Stimulated activated memory B cell treated with anti-CD40 and anti-IgM and Interleukin-4, amounts not matched to agents 10 μg/mL and 1 μg/mL and 100 μg/mL, for 72 hours (primary cell): ENCODE measurements at regions not wholly inside any gene's neighbourhood (a gene's known extent, or its start where the extent isn't known, plus 50 kb on each side); places are given as distances from the start of the nearest gene placed in this dataset.
A peak's percentile ranks its signal among the peaks of the same experiment; 100 is the strongest.
"Not testable (repeated sequence)": the region's sequence is repeated elsewhere in the genome, so short reads cannot be mapped to it uniquely, and the experiment has no call there.

ENCODE experiments used
- ATAC-seq: fragments of 150-1000 bp; cut with Tn5 transposase; 2 replicates; pipeline ENCODE4 v1.10.0; 2021
- H3K27ac Mint-ChIP-seq: one replicate; pipeline ENCODE4 v1.8.0; 2022; ENCODE audit warnings: mild to moderate bottlenecking, mixed read lengths
- H3K27me3 Mint-ChIP-seq: one replicate; pipeline ENCODE4 v1.8.0; 2022; ENCODE audit warnings: mixed read lengths
- H3K36me3 Mint-ChIP-seq: one replicate; pipeline ENCODE4 v1.8.0; 2022; ENCODE audit warnings: mixed read lengths
- H3K4me1 Mint-ChIP-seq: one replicate; pipeline ENCODE4 v1.8.0; 2022; ENCODE audit warnings: mixed read lengths
- H3K4me3 Mint-ChIP-seq: one replicate; pipeline ENCODE4 v1.8.0; 2022; ENCODE audit warnings: mild to moderate bottlenecking, moderate library complexity, mixed read lengths
- H3K9me3 Mint-ChIP-seq: one replicate; pipeline ENCODE4 v1.8.0; 2022; ENCODE audit warnings: mixed read lengths

GRCh38 chr1:99407018-99407417 lies 142.7 kb downstream of the PLPPR4 start:
- H3K4me3 Mint-ChIP-seq = no peak overlapping the region
- ATAC-seq = no peak
- H3K9me3 Mint-ChIP-seq = no peaks in the 10 kb centered on the region
- no peak overlapping the region for H3K27ac Mint-ChIP-seq
- H3K36me3 Mint-ChIP-seq = no peaks in the 10 kb centered on the region
- no peaks in the 10 kb centered on the region for H3K4me1 Mint-ChIP-seq
- no peaks in the 10 kb centered on the region for H3K27me3 Mint-ChIP-seq

- H3K27ac Mint-ChIP-seq = no peak overlapping the region
- no peaks in the 10 kb centered on the region for H3K9me3 Mint-ChIP-seq
- no peak overlapping the region for H3K4me3 Mint-ChIP-seq
- ATAC-seq = no peak
- no peaks in the 10 kb centered on the region for H3K36me3 Mint-ChIP-seq
- H3K27me3 Mint-ChIP-seq = no peaks in the 10 kb centered on the region
- H3K4me1 Mint-ChIP-seq = no peaks in the 10 kb centered on the region
These were observed 159.8 kb downstream of the PLPPR4 start for GRCh38 chr1:99424087-99424486.

- ATAC-seq = no peak
- H3K9me3 Mint-ChIP-seq = no peaks in the 10 kb centered on the region
- H3K27ac Mint-ChIP-seq = no peak overlapping the region
- H3K4me3 Mint-ChIP-seq = no peak overlapping the region
- no peaks in the 10 kb centered on the region for H3K36me3 Mint-ChIP-seq
- H3K27me3 Mint-ChIP-seq = no peaks in the 10 kb centered on the region
- H3K4me1 Mint-ChIP-seq = no peaks in the 10 kb centered on the region
These were observed 165.5 kb downstream of the PLPPR4 start for GRCh38 chr1:99429754-99430153.

- H3K9me3 Mint-ChIP-seq = no peaks in the 10 kb centered on the region
- ATAC-seq = no peak
- H3K36me3 Mint-ChIP-seq = no peaks in the 10 kb centered on the region
- H3K27me3 Mint-ChIP-seq = no peaks in the 10 kb centered on the region
- H3K4me3 Mint-ChIP-seq = no peak overlapping the region
- no peaks in the 10 kb centered on the region for H3K4me1 Mint-ChIP-seq
- no peak overlapping the region for H3K27ac Mint-ChIP-seq
These were observed 174.5 kb downstream of the PLPPR4 start for GRCh38 chr1:99438656-99439230.

GRCh38 chr1:99439433-99440075 lies 175.3 kb downstream of the PLPPR4 start:
- no peak for ATAC-seq
- Mint-ChIP-seq H3K4me1 (no peaks in the 10 kb centered on the region), H3K27ac (no peak overlapping the region), H3K27me3 (no peaks in the 10 kb centered on the region), H3K9me3 (no peaks in the 10 kb centered on the region), H3K36me3 (no peaks in the 10 kb centered on the region), H3K4me3 (no peak overlapping the region)

- Mint-ChIP-seq H3K36me3 (no peaks in the 10 kb centered on the region), H3K27me3 (no peaks in the 10 kb centered on the region), H3K27ac (no peak overlapping the region), H3K4me1 (no peaks in the 10 kb centered on the region), H3K9me3 (no peaks in the 10 kb centered on the region), H3K4me3 (no peak overlapping the region)
- ATAC-seq = no peak
These were observed 177.2 kb downstream of the PLPPR4 start for GRCh38 chr1:99441299-99442095.

- H3K27ac Mint-ChIP-seq, H3K4me1 Mint-ChIP-seq, H3K27me3 Mint-ChIP-seq, ATAC-seq, H3K36me3 Mint-ChIP-seq, H3K4me3 Mint-ChIP-seq, H3K9me3 Mint-ChIP-seq: not testable (repeated sequence)
These were observed 180.1 kb downstream of the PLPPR4 start for GRCh38 chr1:99444211-99444927.

GRCh38 chr1:99445071-99445470 lies 180.8 kb downstream of the PLPPR4 start:
- H3K4me3 Mint-ChIP-seq = no peak overlapping the region
- H3K4me1 Mint-ChIP-seq = no peaks in the 10 kb centered on the region
- H3K9me3 Mint-ChIP-seq = no peaks in the 10 kb centered on the region
- no peak overlapping the region for H3K27ac Mint-ChIP-seq
- H3K27me3 Mint-ChIP-seq = no peaks in the 10 kb centered on the region
- ATAC-seq = no peak
- no peaks in the 10 kb centered on the region for H3K36me3 Mint-ChIP-seq

- Mint-ChIP-seq H3K27me3 (no peaks in the 10 kb centered on the region), H3K4me1 (no peaks in the 10 kb centered on the region), H3K36me3 (no peaks in the 10 kb centered on the region), H3K4me3 (no peak overlapping the region), H3K27ac (no peak overlapping the region), H3K9me3 (no peaks in the 10 kb centered on the region)
- ATAC-seq = no peak
These were observed 181.2 kb downstream of the PLPPR4 start for GRCh38 chr1:99445486-99445885.

GRCh38 chr1:99447721-99448120 lies 183.4 kb downstream of the PLPPR4 start:
- Mint-ChIP-seq H3K4me1 (no peaks in the 10 kb centered on the region), H3K9me3 (no peaks in the 10 kb centered on the region), H3K36me3 (no peaks in the 10 kb centered on the region), H3K4me3 (no peak overlapping the region), H3K27me3 (no peaks in the 10 kb centered on the region), H3K27ac (no peak overlapping the region)
- ATAC-seq = no peak

GRCh38 chr1:99455760-99456159 lies 190.2 kb upstream of the PALMD start:
- Mint-ChIP-seq H3K27me3 (no peaks in the 10 kb centered on the region), H3K4me3 (no peak overlapping the region), H3K4me1 (no peaks in the 10 kb centered on the region), H3K9me3 (no peaks in the 10 kb centered on the region), H3K36me3 (no peaks in the 10 kb centered on the region), H3K27ac (no peak overlapping the region)
- ATAC-seq = no peak

GRCh38 chr1:99456536-99456935 lies 189.4 kb upstream of the PALMD start:
- Mint-ChIP-seq H3K9me3 (no peaks in the 10 kb centered on the region), H3K27ac (no peak overlapping the region), H3K4me1 (no peaks in the 10 kb centered on the region), H3K27me3 (no peaks in the 10 kb centered on the region), H3K36me3 (no peaks in the 10 kb centered on the region), H3K4me3 (no peak overlapping the region)
- ATAC-seq = no peak

- no peak overlapping the region for H3K27ac Mint-ChIP-seq
- H3K4me3 Mint-ChIP-seq = no peak overlapping the region
- no peaks in the 10 kb centered on the region for H3K4me1 Mint-ChIP-seq
- ATAC-seq = no peak
- H3K36me3 Mint-ChIP-seq = no peaks in the 10 kb centered on the region
- no peaks in the 10 kb centered on the region for H3K27me3 Mint-ChIP-seq
- H3K9me3 Mint-ChIP-seq = no peaks in the 10 kb centered on the region
These were observed 188.3 kb upstream of the PALMD start for GRCh38 chr1:99457381-99458165.

- Mint-ChIP-seq H3K27ac (no peak overlapping the region), H3K36me3 (no peaks in the 10 kb centered on the region), H3K4me1 (no peaks in the 10 kb centered on the region), H3K4me3 (no peak overlapping the region), H3K9me3 (no peaks in the 10 kb centered on the region), H3K27me3 (no peaks in the 10 kb centered on the region)
- peak; percentile 42 for ATAC-seq
These were observed 184.4 kb upstream of the PALMD start for GRCh38 chr1:99461499-99461898.

- H3K27ac Mint-ChIP-seq = no peak overlapping the region
- H3K27me3 Mint-ChIP-seq = no peaks in the 10 kb centered on the region
- H3K4me3 Mint-ChIP-seq = no peak overlapping the region
- H3K4me1 Mint-ChIP-seq = no peaks in the 10 kb centered on the region
- no peak for ATAC-seq
- H3K36me3 Mint-ChIP-seq = no peaks in the 10 kb centered on the region
- H3K9me3 Mint-ChIP-seq = no peaks in the 10 kb centered on the region
These were observed 181.2 kb upstream of the PALMD start for GRCh38 chr1:99464738-99465137.
